Neutrophil (primary cell): ENCODE measurements at regions not wholly inside any gene's neighbourhood (a gene's known extent, or its start where the extent isn't known, plus 50 kb on each side); places are given as distances from the start of the nearest gene placed in this dataset.

Experiments
- H3K27ac ChIP-seq: fragments of 200-600 bp; sonication (generic); 2 replicates; pipeline ENCODE4 v1.5.1; 2016; ENCODE audit warnings: mild to moderate bottlenecking, moderate library complexity
- H3K27me3 ChIP-seq: fragments of 200-600 bp; sonication (generic); 2 replicates; pipeline ENCODE4 v1.6.0; 2016; ENCODE audit warnings: mild to moderate bottlenecking
- H3K36me3 ChIP-seq: fragments of 200-600 bp; sonication (generic); 2 replicates; pipeline ENCODE4 v1.5.1; 2017
- H3K4me1 ChIP-seq, 2 experiments: fragments of 200-600 bp in 1 of 2; sonication (generic) in 1 of 2; 1 replicate in 1 of 2; 2 replicates in 1 of 2; pipeline versions ENCODE4 v1.5.1 to v1.6.1; 2013 to 2016; ENCODE audit warnings: low read depth in 1 of 2, low read length in 1 of 2, mild to moderate bottlenecking in 1 of 2, moderate library complexity in 1 of 2; ENCODE audit not compliant: control insufficient read depth in 1 of 2, insufficient read depth in 1 of 2
- H3K4me3 ChIP-seq, 2 experiments: fragments of 200-600 bp in 1 of 2; sonication (generic) in 1 of 2; 1 replicate in 1 of 2; 2 replicates in 1 of 2; pipeline ENCODE4 v1.5.1; 2013 to 2016; ENCODE audit warnings: low read depth in 1 of 2, low read length in 1 of 2, mild to moderate bottlenecking in 1 of 2, moderate library complexity in 1 of 2
- H3K9me3 ChIP-seq: fragments of 200-600 bp; sonication (generic); 2 replicates; pipeline ENCODE4 v1.5.1; 2016
- TF ChIP-seq, protein P1 (sequence below): fragments of 200-600 bp; sonication (generic); IDR thresholded peaks from 2 replicates; pipeline ENCODE4 v1.5.1; 2016; ENCODE audit warnings: antibody characterized with exemption

DNA sequence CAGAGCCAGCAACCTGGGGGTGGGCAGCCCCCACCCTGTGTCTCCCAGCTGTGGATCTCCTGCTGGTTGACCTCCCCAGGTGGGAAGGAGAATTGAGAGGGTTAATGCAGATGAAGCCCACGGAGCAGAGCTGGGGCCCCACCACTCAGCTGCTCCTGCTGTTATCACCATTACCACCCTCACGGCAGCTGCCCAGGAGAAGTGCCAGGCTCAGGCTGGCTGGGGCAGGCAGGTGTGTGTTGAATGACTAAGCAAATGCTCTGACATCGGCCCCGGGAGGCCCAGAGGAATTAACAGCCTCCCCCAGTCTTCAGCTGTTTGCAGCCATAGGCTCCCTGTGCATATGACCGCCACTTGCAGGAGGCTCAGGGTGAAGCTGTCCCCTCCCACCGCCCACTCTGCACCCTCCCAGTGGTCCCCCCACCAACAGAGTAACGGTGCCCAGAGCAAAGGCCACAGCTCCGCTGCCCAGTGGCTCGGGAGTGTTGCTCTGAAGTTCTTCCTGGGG lies 133.8 kb downstream of the CPZ start:
- Histone ChIP-seq H3K27ac (no peak overlapping the region), H3K4me1 (peaks cover 13 to 41% of the 10 kb centered on the region in 2 experiments), H3K27me3 (peaks cover 36% of the 10 kb centered on the region), H3K36me3 (no peaks in the 10 kb centered on the region), H3K4me3 (no peak overlapping the region), H3K9me3 (no peaks in the 10 kb centered on the region)
- TF ChIP-seq, protein P1, sequence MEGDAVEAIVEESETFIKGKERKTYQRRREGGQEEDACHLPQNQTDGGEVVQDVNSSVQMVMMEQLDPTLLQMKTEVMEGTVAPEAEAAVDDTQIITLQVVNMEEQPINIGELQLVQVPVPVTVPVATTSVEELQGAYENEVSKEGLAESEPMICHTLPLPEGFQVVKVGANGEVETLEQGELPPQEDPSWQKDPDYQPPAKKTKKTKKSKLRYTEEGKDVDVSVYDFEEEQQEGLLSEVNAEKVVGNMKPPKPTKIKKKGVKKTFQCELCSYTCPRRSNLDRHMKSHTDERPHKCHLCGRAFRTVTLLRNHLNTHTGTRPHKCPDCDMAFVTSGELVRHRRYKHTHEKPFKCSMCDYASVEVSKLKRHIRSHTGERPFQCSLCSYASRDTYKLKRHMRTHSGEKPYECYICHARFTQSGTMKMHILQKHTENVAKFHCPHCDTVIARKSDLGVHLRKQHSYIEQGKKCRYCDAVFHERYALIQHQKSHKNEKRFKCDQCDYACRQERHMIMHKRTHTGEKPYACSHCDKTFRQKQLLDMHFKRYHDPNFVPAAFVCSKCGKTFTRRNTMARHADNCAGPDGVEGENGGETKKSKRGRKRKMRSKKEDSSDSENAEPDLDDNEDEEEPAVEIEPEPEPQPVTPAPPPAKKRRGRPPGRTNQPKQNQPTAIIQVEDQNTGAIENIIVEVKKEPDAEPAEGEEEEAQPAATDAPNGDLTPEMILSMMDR, result no peak

DNA sequence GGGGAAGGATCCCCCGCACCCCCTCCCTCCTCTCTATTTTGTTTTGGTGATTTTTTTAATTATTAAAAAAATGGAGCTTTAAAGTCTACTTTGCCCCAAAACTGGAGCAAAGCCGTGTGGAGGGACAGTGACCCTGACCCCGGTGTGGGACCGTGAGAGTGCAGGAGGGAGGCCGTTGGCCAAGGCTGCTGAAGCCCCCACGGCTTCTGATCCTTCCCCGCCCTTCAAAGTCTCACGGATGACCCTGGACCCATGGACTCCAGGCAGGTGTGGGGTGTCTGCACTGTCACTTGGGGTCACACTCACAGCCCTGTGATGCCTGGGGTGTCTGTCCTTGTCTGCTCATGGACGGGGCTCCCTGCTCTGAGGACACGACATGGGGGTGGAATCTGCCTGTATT lies 133.3 kb downstream of the CPZ start:
- Histone ChIP-seq H3K27ac (no peak overlapping the region), H3K36me3 (no peaks in the 10 kb centered on the region), H3K4me1 (peaks cover 13 to 41% of the 10 kb centered on the region in 2 experiments), H3K9me3 (no peaks in the 10 kb centered on the region), H3K4me3 (no peak overlapping the region), H3K27me3 (peaks cover 38% of the 10 kb centered on the region)
- TF ChIP-seq, protein P1, result no peak

DNA sequence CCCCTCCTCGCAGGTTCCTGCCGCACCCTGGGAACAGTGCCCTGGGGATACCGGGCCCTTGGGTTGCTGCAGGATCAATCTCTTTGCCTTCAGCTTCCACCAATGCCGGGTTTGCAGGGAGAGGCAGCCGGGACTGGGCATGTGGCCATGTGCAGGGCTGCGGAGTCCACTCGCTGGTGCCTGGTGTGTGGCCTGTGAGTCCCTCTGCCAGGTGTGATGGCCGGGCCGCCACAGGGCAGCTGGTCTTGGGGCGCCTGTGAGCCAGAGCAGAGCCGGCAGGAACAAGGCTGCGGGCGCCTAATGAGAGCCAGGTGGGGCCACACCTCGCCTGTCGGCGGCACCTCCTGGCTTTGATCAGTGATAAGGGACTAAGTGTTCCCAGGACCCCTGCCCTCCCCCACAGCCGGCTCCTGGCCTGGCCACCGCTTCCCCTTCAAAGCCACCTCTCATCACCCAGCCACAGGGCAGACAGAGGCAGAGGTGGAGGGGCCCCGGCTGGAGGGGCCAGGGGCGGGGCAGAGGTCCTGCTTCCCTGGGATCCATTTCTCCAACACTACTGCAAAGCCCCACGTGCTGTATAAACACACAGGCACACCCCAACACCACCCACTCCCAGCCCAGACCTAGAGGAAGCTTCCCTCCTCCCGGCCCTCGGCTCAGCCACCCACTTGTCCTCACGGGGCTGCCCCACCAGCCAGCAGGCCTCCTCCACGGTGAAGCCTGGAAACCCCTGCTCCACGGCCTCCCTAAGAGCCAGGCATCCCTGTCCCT lies 132.7 kb downstream of the CPZ start:
- H3K36me3 ChIP-seq, result no peaks in the 10 kb centered on the region
- H3K27ac ChIP-seq, result no peak overlapping the region
- peaks cover 13 to 39% of the 10 kb centered on the region in 2 experiments for H3K4me1 ChIP-seq
- peaks cover 38% of the 10 kb centered on the region for H3K27me3 ChIP-seq
- no peak overlapping the region for H3K4me3 ChIP-seq
- TF ChIP-seq, protein P1, result no peak
- H3K9me3 ChIP-seq, result no peaks in the 10 kb centered on the region

GRCh38 chr4:8724436-8725070 lies 132.0 kb downstream of the CPZ start:
- no peaks in the 10 kb centered on the region for H3K9me3 ChIP-seq
- peaks cover 13 to 32% of the 10 kb centered on the region in 2 experiments for H3K4me1 ChIP-seq
- H3K27ac ChIP-seq, result no peak overlapping the region
- H3K4me3 ChIP-seq, result no peak overlapping the region
- H3K27me3 ChIP-seq, result peaks cover 44% of the 10 kb centered on the region
- TF ChIP-seq, protein P1, result no peak
- H3K36me3 ChIP-seq, result no peaks in the 10 kb centered on the region

DNA sequence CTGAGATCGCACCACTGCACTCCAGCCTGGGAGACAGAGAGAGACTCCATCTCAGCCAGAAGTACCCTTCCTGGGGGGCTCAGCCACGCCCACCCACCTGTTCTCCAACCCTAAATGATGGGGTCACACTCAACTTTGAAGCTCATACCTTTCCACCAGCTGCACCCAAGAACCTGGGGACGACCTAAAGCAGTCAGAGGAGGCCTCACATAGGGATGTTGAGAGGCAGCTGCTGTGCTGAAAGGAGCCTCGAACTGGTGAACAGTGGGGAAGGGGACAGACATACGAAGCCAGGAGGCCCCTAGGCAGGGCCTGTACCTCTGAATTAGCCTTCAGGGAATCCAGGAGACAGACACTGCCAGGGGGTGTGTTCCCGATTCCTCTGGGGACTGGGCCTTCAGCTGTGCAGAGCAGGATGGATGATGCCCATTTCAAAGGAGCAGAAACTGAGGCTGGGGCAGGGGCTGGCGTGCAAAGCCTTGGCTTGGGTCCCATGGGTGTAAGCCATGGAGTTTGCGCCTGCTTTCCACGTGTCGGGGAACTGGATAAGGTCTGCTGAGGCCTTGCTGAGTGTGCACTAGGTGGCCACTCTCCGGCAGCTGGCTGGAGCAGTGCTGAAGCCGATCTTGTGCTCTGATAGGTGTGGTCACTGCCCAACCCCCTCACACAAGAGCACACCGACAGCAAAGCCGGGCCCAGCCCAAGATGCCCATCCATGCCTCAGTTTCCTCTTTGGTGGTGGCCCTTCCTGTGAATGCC lies 130.8 kb downstream of the CPZ start:
- H3K4me3 ChIP-seq, result no peak overlapping the region
- no peak overlapping the region for H3K27ac ChIP-seq
- H3K36me3 ChIP-seq, result no peaks in the 10 kb centered on the region
- H3K27me3 ChIP-seq, result peaks cover 51% of the 10 kb centered on the region
- no peaks in the 10 kb centered on the region for H3K9me3 ChIP-seq
- TF ChIP-seq, protein P1, result no peak
- peaks cover 13 to 22% of the 10 kb centered on the region in 2 experiments for H3K4me1 ChIP-seq
